ENCODE measurements at regions not wholly inside any gene's neighbourhood (a gene's known extent, or its start where the extent isn't known, plus 50 kb on each side); places are given as distances from the start of the nearest gene placed in this dataset.

GRCh38 chr9:13990331-13990730 lies 323.6 kb downstream of the NFIB start:
- H3K4me3 ChIP-seq = no peak overlapping the region
- H3K9me3 ChIP-seq = no peaks in the 10 kb centered on the region
- no peak for DNase-seq (ENCODE audit: low spot score in 2 of 2)
- TF ChIP-seq CTCF (IDR thresholded peaks at IDR 0.05) (no peak), POLR2A (IDR thresholded peaks at IDR 0.05) (no peak), POLR2AphosphoS5 (IDR thresholded peaks at IDR 0.05) (no peak)
- H3K27me3 ChIP-seq = no peaks in the 10 kb centered on the region
- H3K27ac ChIP-seq = no peak overlapping the region
- intact Hi-C loops (cut with DNase I; ENCODE audit: low total_unique reads) = no loop called here
- no peaks in the 10 kb centered on the region for H3K36me3 ChIP-seq
- no peaks in the 10 kb centered on the region for H3K4me1 ChIP-seq

GRCh38 chr9:13988944-13989343 lies 325.0 kb downstream of the NFIB start:
- Histone ChIP-seq H3K27ac (no peak overlapping the region), H3K4me1 (no peaks in the 10 kb centered on the region), H3K36me3 (no peaks in the 10 kb centered on the region), H3K27me3 (no peaks in the 10 kb centered on the region), H3K4me3 (no peak overlapping the region), H3K9me3 (no peaks in the 10 kb centered on the region)
- no peak for DNase-seq (ENCODE audit: low spot score in 2 of 2)
- intact Hi-C loops (cut with DNase I; ENCODE audit: low total_unique reads) = no loop called here
- TF ChIP-seq POLR2A (IDR thresholded peaks at IDR 0.05) = no peak
- TF ChIP-seq POLR2AphosphoS5 (IDR thresholded peaks at IDR 0.05) = no peak
- no peak for TF ChIP-seq CTCF (IDR thresholded peaks at IDR 0.05)

- H3K4me3 ChIP-seq = no peak overlapping the region
- TF ChIP-seq POLR2A (IDR thresholded peaks at IDR 0.05) (no peak), POLR2AphosphoS5 (IDR thresholded peaks at IDR 0.05) (no peak), CTCF (IDR thresholded peaks at IDR 0.05) (no peak)
- no peaks in the 10 kb centered on the region for H3K4me1 ChIP-seq
- H3K27me3 ChIP-seq = no peaks in the 10 kb centered on the region
- no peak overlapping the region for H3K27ac ChIP-seq
- no peak for DNase-seq (ENCODE audit: low spot score in 2 of 2)
- no peaks in the 10 kb centered on the region for H3K9me3 ChIP-seq
- intact Hi-C loops (cut with DNase I; ENCODE audit: low total_unique reads) = no loop called here
- H3K36me3 ChIP-seq = no peaks in the 10 kb centered on the region
Observed at GRCh38 chr9:13983607-13984006, 330.3 kb downstream of the NFIB start.

GRCh38 chr9:13979941-13980318 lies 334.0 kb downstream of the NFIB start:
- H3K4me3 ChIP-seq = no peak overlapping the region
- H3K27ac ChIP-seq = no peak overlapping the region
- TF ChIP-seq CTCF (IDR thresholded peaks at IDR 0.05) = no peak
- TF ChIP-seq POLR2AphosphoS5 (IDR thresholded peaks at IDR 0.05) = no peak
- no peak for TF ChIP-seq POLR2A (IDR thresholded peaks at IDR 0.05)
- H3K36me3 ChIP-seq = no peaks in the 10 kb centered on the region
- H3K27me3 ChIP-seq = no peaks in the 10 kb centered on the region
- DNase-seq (ENCODE audit: low spot score in 2 of 2) = no peak
- H3K9me3 ChIP-seq = no peaks in the 10 kb centered on the region
- no peaks in the 10 kb centered on the region for H3K4me1 ChIP-seq
- intact Hi-C loops (cut with DNase I; ENCODE audit: low total_unique reads) = no loop called here

- no peaks in the 10 kb centered on the region for H3K9me3 ChIP-seq
- no peak overlapping the region for H3K4me3 ChIP-seq
- no peaks in the 10 kb centered on the region for H3K36me3 ChIP-seq
- intact Hi-C loops (cut with DNase I; ENCODE audit: low total_unique reads) = no loop called here
- H3K27ac ChIP-seq = no peak overlapping the region
- H3K4me1 ChIP-seq = no peaks in the 10 kb centered on the region
- DNase-seq (ENCODE audit: low spot score in 2 of 2) = no peak
- no peak for TF ChIP-seq POLR2AphosphoS5 (IDR thresholded peaks at IDR 0.05)
- TF ChIP-seq CTCF (IDR thresholded peaks at IDR 0.05) = no peak
- TF ChIP-seq POLR2A (IDR thresholded peaks at IDR 0.05) = no peak
- no peaks in the 10 kb centered on the region for H3K27me3 ChIP-seq
Observed at GRCh38 chr9:13975611-13976290, 338.2 kb downstream of the NFIB start.
